H1 (cell line): ENCODE measurements at regions not wholly inside any gene's neighbourhood (a gene's known extent, or its start where the extent isn't known, plus 50 kb on each side); places are given as distances from the start of the nearest gene placed in this dataset.

Experiments
- CTCF ChIA-PET: fragments of 300-600 bp; sonication (Branson Sonifier 250); formaldehyde crosslinking; loops from one replicate; lab custom pipeline; 2021; ENCODE audit not compliant: partially characterized antibody; lab: Charles Lee
- POLR2A ChIA-PET: fragments of 300-600 bp; sonication (Branson Sonifier 250); formaldehyde crosslinking; loops from one replicate; lab custom pipeline; 2021; ENCODE audit warnings: inconsistent platforms; ENCODE audit not compliant: partially characterized antibody; lab: Charles Lee
- DNase-seq, 2 experiments: peaks; one replicate each; pipeline versions ENCODE4 v3.0.0 to v3.0.0-alpha.2; 2010 to 2022; ENCODE audit warnings: low spot score in 2 of 2, low read depth in 1 of 2, mixed read lengths in 1 of 2
- FAIRE-seq: peaks from 2 replicates; lab custom pipeline; 2011; peaks lifted over from hg19 to GRCh38; lab: Jason Lieb, UNC
- H2AFZ ChIP-seq: 2 replicates; pipeline ENCODE4 v1.8.1; 2012; ENCODE audit warnings: low read length, inconsistent platforms
- H2AK5ac ChIP-seq: 2 replicates; pipeline ENCODE4 v1.6.1; 2013; ENCODE audit warnings: low read depth, low read length
- H2BK120ac ChIP-seq: replicated peaks from 2 replicates; pipeline ENCODE3; 2013; ENCODE audit warnings: low read depth, low read length, inconsistent platforms
- H2BK12ac ChIP-seq: 2 replicates; pipeline ENCODE4 v1.6.1; 2013; ENCODE audit warnings: low read depth, low read length
- H2BK15ac ChIP-seq: 2 replicates; pipeline ENCODE4 v1.6.1; 2013; ENCODE audit warnings: low read length
- H2BK20ac ChIP-seq: 2 replicates; pipeline ENCODE4 v1.6.1; 2013; ENCODE audit warnings: low read length
- H2BK5ac ChIP-seq: 2 replicates; pipeline ENCODE4 v1.6.1; 2013; ENCODE audit warnings: low read depth, low read length
- H3K14ac ChIP-seq: 2 replicates; pipeline ENCODE4 v1.6.1; 2013; ENCODE audit warnings: inconsistent platforms; ENCODE audit not compliant: insufficient read length
- H3K18ac ChIP-seq: 2 replicates; pipeline ENCODE4 v1.6.1; 2013; ENCODE audit warnings: low read length; ENCODE audit errors: extremely low read depth
- H3K23ac ChIP-seq: 2 replicates; pipeline ENCODE4 v1.6.1; 2013; ENCODE audit warnings: inconsistent platforms; ENCODE audit not compliant: insufficient read length
- H3K23me2 ChIP-seq: 2 replicates; pipeline ENCODE4 v1.6.1; 2013; ENCODE audit warnings: low read depth, low read length
- H3K27ac ChIP-seq: 2 replicates; pipeline ENCODE4 v1.6.1; 2011; ENCODE audit warnings: low read depth, low read length, inconsistent platforms
- H3K27me3 ChIP-seq, 4 experiments: replicated peaks in 1 of 4; 1 replicate in 1 of 4; 2 replicates in 3 of 4; pipeline versions ENCODE4 v1.6.1 to v1.8.1; 2011 to 2013; ENCODE audit warnings: low read length in 3 of 4, mild to moderate bottlenecking in 3 of 4, inconsistent platforms in 2 of 4, mixed read lengths in 2 of 4, moderate library complexity in 1 of 4; ENCODE audit not compliant: control insufficient read depth in 3 of 4, insufficient read depth in 3 of 4; ENCODE audit errors: extremely low read depth in 1 of 4
- H3K36me3 ChIP-seq, 4 experiments: 2 replicates each; pipeline versions ENCODE4 v1.6.1 to v1.8.1; 2011 to 2013; ENCODE audit warnings: mild to moderate bottlenecking in 4 of 4, low read length in 3 of 4, moderate library complexity in 2 of 4, control low read depth in 1 of 4, inconsistent platforms in 1 of 4; ENCODE audit not compliant: insufficient read depth in 4 of 4, control insufficient read depth in 2 of 4
- H3K4ac ChIP-seq: replicated peaks from 2 replicates; pipeline ENCODE3; 2013; ENCODE audit warnings: low read length, low read depth, mixed read lengths, inconsistent platforms; ENCODE audit not compliant: insufficient read length
- H3K4me1 ChIP-seq, 4 experiments: replicated peaks in 1 of 4; 1 replicate in 1 of 4; 2 replicates in 3 of 4; pipeline versions ENCODE4 v1.6.1 to v1.8.1; 2011 to 2013; ENCODE audit warnings: low read length in 3 of 4, inconsistent platforms in 2 of 4, mixed read lengths in 1 of 4; ENCODE audit not compliant: insufficient read depth in 4 of 4, control insufficient read depth in 3 of 4
- H3K4me2 ChIP-seq, 2 experiments: 2 replicates each; pipeline versions ENCODE4 v1.6.1 to v1.8.1; 2011 to 2013; ENCODE audit warnings: low read depth in 2 of 2, low read length in 2 of 2, control low read depth in 1 of 2, inconsistent platforms in 1 of 2, mild to moderate bottlenecking in 1 of 2; ENCODE audit not compliant: insufficient read depth in 1 of 2
- H3K4me3 ChIP-seq, 4 experiments: fragments of 200-600, 300-600 bp in 1 of 4; sonication (generic), shearing (Covaris generic), sonication (Bioruptor Twin) in 1 of 4; 2 replicates each; pipeline versions ENCODE4 v1.5.1 to v1.8.1; 2011 to 2016; ENCODE audit warnings: low read length in 4 of 4, low read depth in 3 of 4, control low read depth in 2 of 4, inconsistent platforms in 2 of 4, mild to moderate bottlenecking in 2 of 4, mixed read lengths in 1 of 4, moderate library complexity in 1 of 4; ENCODE audit not compliant: insufficient read depth in 2 of 4; ENCODE audit errors: extremely low read depth in 1 of 4
- H3K56ac ChIP-seq: replicated peaks from 2 replicates; pipeline ENCODE3; 2013; ENCODE audit warnings: low read depth, mild to moderate bottlenecking, mixed read lengths, low read length, inconsistent platforms; ENCODE audit not compliant: insufficient read length
- H3K79me1 ChIP-seq: 2 replicates; pipeline ENCODE4 v1.6.1; 2013; ENCODE audit warnings: low read depth, low read length, control low read depth
- H3K79me2 ChIP-seq, 2 experiments: 2 replicates each; pipeline versions ENCODE4 v1.6.1 to v1.8.1; 2012 to 2013; ENCODE audit warnings: low read length in 2 of 2, mild to moderate bottlenecking in 2 of 2, inconsistent platforms in 1 of 2; ENCODE audit not compliant: insufficient read depth in 2 of 2, control insufficient read depth in 1 of 2
- H3K9ac ChIP-seq, 4 experiments: replicated peaks in 1 of 4; 1 replicate in 1 of 4; 2 replicates in 3 of 4; pipeline versions ENCODE4 v1.6.1 to v1.8.1; 2011 to 2013; ENCODE audit warnings: low read depth in 3 of 4, low read length in 3 of 4, control low read depth in 2 of 4, mild to moderate bottlenecking in 2 of 4, moderate library complexity in 2 of 4, inconsistent platforms in 1 of 4; ENCODE audit errors: extremely low read depth in 1 of 4
- H3K9me3 ChIP-seq, 2 experiments: 2 replicates each; pipeline versions ENCODE4 v1.6.1 to v1.8.1; 2012 to 2013; ENCODE audit warnings: mild to moderate bottlenecking in 2 of 2, moderate library complexity in 2 of 2, control low read depth in 1 of 2, inconsistent platforms in 1 of 2, low read depth in 1 of 2, low read length in 1 of 2, mixed read lengths in 1 of 2; ENCODE audit not compliant: insufficient read depth in 2 of 2
- H4K20me1 ChIP-seq, 2 experiments: replicated peaks in 1 of 2; 2 replicates each; pipeline versions ENCODE3 to v1.8.1; 2011 to 2013; ENCODE audit warnings: inconsistent platforms in 2 of 2, low read length in 2 of 2, mild to moderate bottlenecking in 1 of 2; ENCODE audit not compliant: insufficient read depth in 2 of 2, control insufficient read depth in 1 of 2
- H4K5ac ChIP-seq: 2 replicates; pipeline ENCODE4 v1.6.1; 2013; ENCODE audit warnings: low read length, low read depth, mixed read lengths, inconsistent platforms; ENCODE audit not compliant: insufficient read length
- H4K8ac ChIP-seq: 2 replicates; pipeline ENCODE4 v1.8.0; 2013; ENCODE audit warnings: mild to moderate bottlenecking, moderate library complexity, low read length, inconsistent platforms; ENCODE audit not compliant: insufficient read depth; ENCODE audit errors: extremely low read depth
- H4K91ac ChIP-seq: replicated peaks from 2 replicates; pipeline ENCODE3; 2013; ENCODE audit warnings: low read length, mixed read lengths, inconsistent platforms; ENCODE audit not compliant: insufficient read length
- BACH1 ChIP-seq: IDR thresholded peaks from 2 replicates; pipeline ENCODE4 v1.6.1; 2012; ENCODE audit warnings: low read length, improper control_type of control experiment
- CBX5 ChIP-seq: fragments of 300-800, 300-1000 bp; sonication (generic); IDR thresholded peaks from 2 replicates; pipeline ENCODE4 v1.7.1; 2016; ENCODE audit warnings: antibody characterized with exemption, low read length, low read depth
- GTF2F1 ChIP-seq: IDR thresholded peaks from 2 replicates; pipeline ENCODE4 v1.6.1; 2012; ENCODE audit warnings: low read depth, low read length, improper control_type of control experiment, borderline replicate concordance
- HDAC2 ChIP-seq, 2 experiments: fragments of 300-600 bp in 1 of 2; sonication (generic) in 1 of 2; IDR thresholded peaks; 2 replicates each; pipeline ENCODE4 v1.6.1; 2011 to 2012; ENCODE audit warnings: low read depth in 2 of 2, low read length in 2 of 2, mild to moderate bottlenecking in 2 of 2, moderate library complexity in 2 of 2, borderline replicate concordance in 1 of 2, inconsistent platforms in 1 of 2
- JUN ChIP-seq: IDR thresholded peaks from 2 replicates; pipeline ENCODE4 v1.6.1; 2011; ENCODE audit warnings: low read depth, mild to moderate bottlenecking, improper control_type of control experiment, low read length
- POU5F1 ChIP-seq: IDR thresholded peaks from 2 replicates; pipeline ENCODE4 v1.6.1; 2011; ENCODE audit warnings: low read depth, mild to moderate bottlenecking, low read length, moderate library complexity
- RNF2 ChIP-seq: fragments of 200-900, 300-1000 bp; sonication (generic); IDR thresholded peaks from 2 replicates; pipeline ENCODE4 v1.7.1; 2016; ENCODE audit warnings: borderline replicate concordance, low read depth, mild to moderate bottlenecking, antibody characterized with exemption, low read length; ENCODE audit not compliant: poor library complexity, severe bottlenecking; ENCODE audit errors: missing control alignments
- SAP30 ChIP-seq: fragments of 300-600 bp; sonication (generic); IDR thresholded peaks from 2 replicates; pipeline ENCODE4 v1.7.1; 2012; ENCODE audit warnings: low read length, moderate library complexity, mild to moderate bottlenecking, inconsistent platforms; ENCODE audit not compliant: insufficient read depth, insufficient replicate concordance
- SIN3A ChIP-seq, 2 experiments: IDR thresholded peaks in 1 of 2; conservative IDR thresholded peaks in 1 of 2; 2 replicates each; pipeline ENCODE4 v1.6.1; 2011 to 2012; ENCODE audit warnings: low read length in 2 of 2, improper control_type of control experiment in 1 of 2, low read depth in 1 of 2, mild to moderate bottlenecking in 1 of 2
- TAF1 ChIP-seq: IDR thresholded peaks from 2 replicates; pipeline ENCODE4 v1.6.1; 2011; ENCODE audit warnings: mild to moderate bottlenecking, low read depth, low read length
- TCF12 ChIP-seq: IDR thresholded peaks from 2 replicates; pipeline ENCODE4 v1.6.1; 2011; ENCODE audit warnings: low read depth, mild to moderate bottlenecking, low read length
- WGBS, 2 experiments: shearing (Covaris generic) in 1 of 2; methylation state at CpG; one replicate each; pipeline versions ENCODE4 v1.1.6 to v1.1.7; 2013 to 2015; ENCODE audit warnings: low lambda C conversion rate in 2 of 2, mixed read lengths in 2 of 2, inconsistent platforms in 1 of 2, low coverage in 1 of 2, missing lambda C conversion rate in 1 of 2; ENCODE audit not compliant: insufficient replicate concordance in 2 of 2, insufficient coverage in 1 of 2, insufficient read length in 1 of 2; ENCODE audit errors: extremely low coverage in 1 of 2, missing lambda C conversion rate in 1 of 2; 5-methylcytosine and 5-hydroxymethylcytosine counted together

DNA sequence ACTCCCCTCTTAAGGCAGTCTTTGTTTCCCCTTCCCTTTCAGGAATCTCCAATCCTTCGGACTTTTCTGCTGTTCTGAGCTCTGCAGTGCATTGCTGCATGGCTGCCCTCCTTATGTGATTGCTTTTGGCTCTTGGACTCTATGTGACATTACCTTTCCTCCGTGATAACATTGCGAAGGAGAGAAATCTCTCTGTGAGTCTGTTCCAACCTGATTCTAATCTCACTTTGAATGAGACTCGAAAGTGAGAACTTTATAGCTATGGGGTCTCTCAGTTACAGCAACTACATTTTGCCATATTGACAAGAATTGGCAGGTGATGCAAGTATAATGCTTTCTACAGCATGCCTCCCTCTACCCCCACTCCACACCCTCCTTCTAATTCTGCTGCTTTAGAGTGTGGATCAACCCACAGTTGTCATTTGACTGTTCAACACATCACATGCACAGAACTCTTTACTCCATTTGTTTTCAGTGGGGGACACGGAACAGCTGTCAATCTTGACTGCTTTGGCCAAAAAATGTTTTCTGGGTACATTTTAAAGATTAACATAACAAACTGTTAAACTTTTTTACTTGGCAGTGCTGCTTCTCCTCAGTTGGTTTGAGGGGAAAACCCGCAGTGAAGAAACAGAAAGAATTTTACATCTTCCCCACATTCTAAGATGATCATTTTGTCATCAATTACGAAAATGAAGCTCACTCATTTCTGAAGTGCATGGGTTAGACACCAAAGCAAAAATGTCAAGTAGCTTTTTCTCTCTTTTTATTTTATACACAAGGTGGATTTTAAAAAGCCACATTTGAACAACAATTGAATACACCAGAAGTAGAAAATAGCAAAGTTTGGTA is 125.5 kb upstream of the RMST start:
- no peak for DNase-seq
- 83% methylated on average over 7 of the region's 7 CpGs; no CpG with 5 or more reads in 1 of the 2 experiments for WGBS, 2 experiments
- H3K4me3 ChIP-seq: no peak overlapping the region
- TF ChIP-seq CBX5 (no peak), GTF2F1 (no peak), HDAC2 (IDR thresholded peaks at IDR 0.05; ENCODE audit: borderline replicate concordance in 1 of 2, low read depth in 2 of 2, low read length in 2 of 2) (no peak), JUN (no peak), RNF2 (no peak), BACH1 (no peak), TCF12 (no peak), POU5F1 (no peak), SIN3A (conservative IDR thresholded peaks at IDR 0.05 in 1 of 2, IDR thresholded peaks at IDR 0.05 in 1 of 2; ENCODE audit: low read depth in 1 of 2, low read length in 2 of 2) (no peak), TAF1 (no peak), SAP30 (no peak)

More for the DNA sequence above, 125.5 kb upstream of the RMST start:
- Histone ChIP-seq H3K79me2 (no peaks in the 10 kb centered on the region), H2BK12ac (no peak overlapping the region), H3K9me3 (no peaks in the 10 kb centered on the region), H3K4me1 (no peaks in the 10 kb centered on the region), H2BK15ac (no peak overlapping the region), H3K4ac (no peak overlapping the region), H3K36me3 (no peaks in the 10 kb centered on the region), H4K5ac (no peak overlapping the region), H3K14ac (no peak overlapping the region), H3K23me2 (no peaks in the 10 kb centered on the region), H3K9ac (0 out of 7 replicates have a peak overlapping the region, but pooled peaks of 1 of the 4 experiments have one; percentile 14), H3K27me3 (no peaks in the 10 kb centered on the region; a peak in 1 of 7 replicates), H2BK5ac (no peak overlapping the region; the same call in 1 of the 2 replicates), H4K91ac (no peak overlapping the region), H3K79me1 (no peaks in the 10 kb centered on the region), H2AFZ (0 out of 2 replicates have a peak overlapping the region, but pooled peaks have one; percentile 20), H2BK20ac (no peak overlapping the region), H2BK120ac (no peak overlapping the region), H4K20me1 (no peaks in the 10 kb centered on the region), H3K18ac (no peak overlapping the region), H3K56ac (no peak overlapping the region), H3K23ac (no peak overlapping the region), H2AK5ac (no peak overlapping the region), H4K8ac (no peak overlapping the region), H3K4me2 (no peak overlapping the region), H3K27ac (no peak overlapping the region)
- ChIA-PET POLR2A (no interaction called here), CTCF (interaction anchor here (0.7 to 1.7 kb wide), 6 partner anchors 11 to 245 kb away, joined by 3 to 4 read pairs (median 3); no protein-coding TSS in a partner anchor)
- FAIRE-seq: no peak
